ENCODE measurements at regions not wholly inside any gene's neighbourhood (a gene's known extent, or its start where the extent isn't known, plus 50 kb on each side); places are given as distances from the start of the nearest gene placed in this dataset.

DNA sequence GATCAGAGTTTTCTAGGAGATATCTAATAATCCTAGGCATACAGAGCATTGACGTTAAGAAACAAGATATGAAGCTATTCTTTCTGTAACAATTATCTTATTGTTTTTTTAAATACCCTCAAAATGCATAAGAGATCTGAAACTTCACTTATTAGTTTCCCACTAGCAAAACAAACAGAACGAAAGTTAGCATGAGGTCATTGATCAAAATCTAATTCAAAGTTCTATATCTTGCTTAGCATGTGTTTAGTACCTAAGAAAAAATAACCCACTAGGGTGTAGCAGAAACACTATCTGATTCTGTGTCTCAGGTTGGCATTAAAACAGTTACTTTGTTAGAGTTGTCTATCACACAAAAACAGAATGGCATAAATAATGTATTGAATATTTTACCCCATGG lies 1288.4 kb downstream of the EPHA7 start:
- no peak for TF ChIP-seq POLR2A (IDR thresholded peaks at IDR 0.05)
- TF ChIP-seq POLR2AphosphoS5 (IDR thresholded peaks at IDR 0.05), result no peak
- no peak for TF ChIP-seq EP300 (IDR thresholded peaks at IDR 0.05)
- TF ChIP-seq, protein P1, sequence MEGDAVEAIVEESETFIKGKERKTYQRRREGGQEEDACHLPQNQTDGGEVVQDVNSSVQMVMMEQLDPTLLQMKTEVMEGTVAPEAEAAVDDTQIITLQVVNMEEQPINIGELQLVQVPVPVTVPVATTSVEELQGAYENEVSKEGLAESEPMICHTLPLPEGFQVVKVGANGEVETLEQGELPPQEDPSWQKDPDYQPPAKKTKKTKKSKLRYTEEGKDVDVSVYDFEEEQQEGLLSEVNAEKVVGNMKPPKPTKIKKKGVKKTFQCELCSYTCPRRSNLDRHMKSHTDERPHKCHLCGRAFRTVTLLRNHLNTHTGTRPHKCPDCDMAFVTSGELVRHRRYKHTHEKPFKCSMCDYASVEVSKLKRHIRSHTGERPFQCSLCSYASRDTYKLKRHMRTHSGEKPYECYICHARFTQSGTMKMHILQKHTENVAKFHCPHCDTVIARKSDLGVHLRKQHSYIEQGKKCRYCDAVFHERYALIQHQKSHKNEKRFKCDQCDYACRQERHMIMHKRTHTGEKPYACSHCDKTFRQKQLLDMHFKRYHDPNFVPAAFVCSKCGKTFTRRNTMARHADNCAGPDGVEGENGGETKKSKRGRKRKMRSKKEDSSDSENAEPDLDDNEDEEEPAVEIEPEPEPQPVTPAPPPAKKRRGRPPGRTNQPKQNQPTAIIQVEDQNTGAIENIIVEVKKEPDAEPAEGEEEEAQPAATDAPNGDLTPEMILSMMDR (IDR thresholded peaks at IDR 0.05), result no peak
- ATAC-seq (ENCODE audit: low FRiP score in 2 of 2), result no peak
- no peak for DNase-seq
- H3K36me3 ChIP-seq, result no peaks in the 10 kb centered on the region
- H3K4me1 ChIP-seq, result no peaks in the 10 kb centered on the region
- no peak overlapping the region for H3K27ac ChIP-seq
- no peak overlapping the region for H3K4me3 ChIP-seq
- H3K9me3 ChIP-seq, result no peaks in the 10 kb centered on the region
- no peaks in the 10 kb centered on the region for H3K27me3 ChIP-seq
- WGBS, 2 donors, result 75 to 80% methylated on average over 2 of the region's 2 CpGs

DNA sequence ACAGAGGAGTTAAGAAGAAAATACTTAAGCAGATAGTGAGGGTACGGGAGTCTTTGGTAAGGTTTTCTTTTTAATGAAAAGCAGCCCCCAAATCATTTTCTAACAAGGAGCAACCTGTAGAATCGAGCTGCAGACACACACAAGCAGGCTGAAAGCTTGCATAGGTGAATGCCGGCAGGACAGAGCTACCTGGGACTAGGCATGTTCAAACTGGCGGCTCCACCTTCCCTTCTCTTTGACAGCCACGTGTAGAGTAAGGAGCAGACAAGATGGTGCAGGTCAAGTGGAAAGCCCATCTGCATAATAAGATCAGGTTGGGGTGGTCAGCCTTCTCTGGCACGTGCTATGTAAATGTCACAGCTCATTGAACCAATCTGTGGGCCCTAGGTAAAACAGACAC lies 1292.4 kb downstream of the EPHA7 start:
- H3K4me1 ChIP-seq, result no peaks in the 10 kb centered on the region
- H3K4me3 ChIP-seq, result no peak overlapping the region
- DNase-seq, result no peak
- H3K27me3 ChIP-seq, result no peaks in the 10 kb centered on the region
- no peaks in the 10 kb centered on the region for H3K9me3 ChIP-seq
- H3K27ac ChIP-seq, result no peak overlapping the region
- WGBS, 2 donors, result 87% methylated on average over 6 of the region's 6 CpGs
- no peak for ATAC-seq (ENCODE audit: low FRiP score in 2 of 2)
- TF ChIP-seq EP300 (IDR thresholded peaks at IDR 0.05), result no peak
- TF ChIP-seq, protein P1 (IDR thresholded peaks at IDR 0.05), result no peak
- TF ChIP-seq POLR2AphosphoS5 (IDR thresholded peaks at IDR 0.05), result no peak
- no peak for TF ChIP-seq POLR2A (IDR thresholded peaks at IDR 0.05)
- H3K36me3 ChIP-seq, result no peaks in the 10 kb centered on the region

DNA sequence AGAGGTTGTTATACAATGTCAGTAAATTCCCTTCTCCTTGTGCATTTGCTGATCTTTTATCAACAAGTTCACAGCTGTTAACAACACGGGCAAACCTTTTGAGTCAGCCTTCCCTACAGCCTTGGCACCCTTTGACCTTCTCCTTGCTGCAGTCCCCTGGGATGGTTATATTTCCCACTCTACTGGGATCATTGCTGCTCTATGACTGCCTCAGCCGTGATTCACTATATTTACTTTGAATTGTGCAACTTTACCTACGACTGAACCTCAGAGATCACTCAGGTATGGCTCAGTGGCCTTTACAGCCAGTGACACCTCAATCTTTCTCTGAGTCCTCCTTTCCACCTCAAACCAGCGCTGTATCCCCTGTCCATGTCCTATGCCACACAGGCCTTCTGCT lies 1293.3 kb downstream of the EPHA7 start:
- Histone ChIP-seq H3K27me3 (no peaks in the 10 kb centered on the region), H3K4me3 (no peak overlapping the region), H3K9me3 (no peaks in the 10 kb centered on the region), H3K36me3 (no peaks in the 10 kb centered on the region), H3K4me1 (no peaks in the 10 kb centered on the region), H3K27ac (no peak overlapping the region)
- WGBS, 2 donors, result 59 to 82% methylated on average over 4 of the region's 4 CpGs
- ATAC-seq (ENCODE audit: low FRiP score in 2 of 2), result no peak
- DNase-seq, result no peak
- TF ChIP-seq POLR2AphosphoS5 (IDR thresholded peaks at IDR 0.05), result no peak
- TF ChIP-seq, protein P1 (IDR thresholded peaks at IDR 0.05), result no peak
- no peak for TF ChIP-seq EP300 (IDR thresholded peaks at IDR 0.05)
- TF ChIP-seq POLR2A (IDR thresholded peaks at IDR 0.05), result no peak

DNA sequence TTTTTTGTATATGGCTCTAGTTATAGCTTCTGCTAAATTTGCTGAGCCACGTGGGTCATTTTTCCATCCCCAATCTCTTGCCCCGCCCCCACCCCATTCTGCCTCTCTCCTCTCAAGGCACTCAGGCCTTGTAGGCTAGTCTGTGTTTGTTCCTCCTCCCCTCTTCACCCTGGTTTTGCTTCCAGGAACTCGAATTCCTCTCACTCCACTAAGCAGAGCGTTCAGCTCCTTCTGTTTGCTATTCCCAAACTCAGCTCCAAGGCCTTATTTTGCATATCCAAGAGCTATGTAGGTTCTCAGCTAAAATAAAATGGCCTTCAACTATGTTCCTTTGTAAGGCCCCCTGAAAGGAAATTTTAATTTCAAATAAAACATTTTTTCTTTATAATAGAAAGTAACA lies 1293.7 kb downstream of the EPHA7 start:
- TF ChIP-seq EP300 (IDR thresholded peaks at IDR 0.05) (no peak), POLR2A (IDR thresholded peaks at IDR 0.05) (no peak), POLR2AphosphoS5 (IDR thresholded peaks at IDR 0.05) (no peak)
- TF ChIP-seq, protein P1 (IDR thresholded peaks at IDR 0.05), result no peak
- H3K4me3 ChIP-seq, result no peak overlapping the region
- H3K4me1 ChIP-seq, result no peaks in the 10 kb centered on the region
- no peaks in the 10 kb centered on the region for H3K36me3 ChIP-seq
- no peaks in the 10 kb centered on the region for H3K9me3 ChIP-seq
- WGBS, 2 donors, result 40 to 51% methylated on average over 4 of the region's 4 CpGs
- no peak for ATAC-seq (ENCODE audit: low FRiP score in 2 of 2)
- no peaks in the 10 kb centered on the region for H3K27me3 ChIP-seq
- no peak for DNase-seq
- no peak overlapping the region for H3K27ac ChIP-seq

DNA sequence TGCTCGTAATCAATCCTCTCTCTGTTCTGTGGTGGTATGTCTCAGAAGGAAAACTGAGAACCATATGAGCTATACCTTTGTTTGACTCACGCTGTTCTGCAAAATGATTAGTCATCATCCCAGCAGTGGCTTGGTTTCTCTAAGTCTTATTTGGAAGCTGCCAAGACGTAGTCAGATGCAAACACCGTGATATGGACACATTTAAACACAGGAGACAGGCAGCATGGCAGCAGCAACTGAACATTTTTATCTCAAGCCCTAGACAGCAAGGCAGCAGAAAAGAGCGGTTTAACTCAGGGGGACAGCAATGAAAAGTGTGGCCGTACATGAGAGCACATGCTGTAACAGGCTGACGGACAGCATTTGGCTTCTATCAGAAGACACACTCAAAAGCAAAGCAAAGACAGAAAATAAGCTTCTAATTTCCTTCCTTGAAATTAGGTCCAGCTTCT lies 1295.1 kb downstream of the EPHA7 start:
- H3K4me3 ChIP-seq, result no peak overlapping the region
- no peaks in the 10 kb centered on the region for H3K27me3 ChIP-seq
- H3K4me1 ChIP-seq, result no peaks in the 10 kb centered on the region
- DNase-seq (no peak), ATAC-seq (ENCODE audit: low FRiP score in 2 of 2) (no peak)
- H3K9me3 ChIP-seq, result no peaks in the 10 kb centered on the region
- 63 to 65% methylated on average over 7 of the region's 7 CpGs for WGBS, 2 donors
- TF ChIP-seq EP300 (IDR thresholded peaks at IDR 0.05), result no peak
- H3K27ac ChIP-seq, result no peak overlapping the region
- H3K36me3 ChIP-seq, result no peaks in the 10 kb centered on the region

Measured in upper lobe of left lung (tissue), 6 donors.